Hepatocyte (in vitro differentiated cells): ENCODE measurements at regions not wholly inside any gene's neighbourhood (a gene's known extent, or its start where the extent isn't known, plus 50 kb on each side); places are given as distances from the start of the nearest gene placed in this dataset.

ENCODE experiments used
- CTCF ChIP-seq: fragments of 200-600 bp; sonication (generic); IDR thresholded peaks from 2 replicates; pipeline ENCODE4 v1.5.1; 2016; ENCODE audit warnings: antibody characterized with exemption, mild to moderate bottlenecking; ENCODE audit not compliant: poor library complexity
- EZH2 ChIP-seq: fragments of 200-600 bp; sonication (generic); IDR thresholded peaks from 2 replicates; pipeline ENCODE4 v1.6.1; 2016; ENCODE audit warnings: antibody characterized with exemption, mild to moderate bottlenecking, borderline replicate concordance
- EZH2phosphoT487 ChIP-seq: fragments of 200-600 bp; sonication (generic); IDR thresholded peaks from one replicate; pipeline ENCODE4 v1.6.1; 2018; ENCODE audit warnings: antibody characterized with exemption, mild to moderate bottlenecking, low read depth, moderate library complexity; ENCODE audit not compliant: unreplicated experiment, severe bottlenecking

- TF ChIP-seq EZH2phosphoT487 (no peak), CTCF (no peak), EZH2 (no peak)
Measured at GRCh38 chr3:28576614-28577200, 228.1 kb upstream of the AZI2 start.
